HS-5 (cell line): ENCODE measurements at regions not wholly inside any gene's neighbourhood (a gene's known extent, or its start where the extent isn't known, plus 50 kb on each side); places are given as distances from the start of the nearest gene placed in this dataset.

Experiments used
- DNase-seq: peaks from one replicate; pipeline ENCODE4 v3.0.0-alpha.2; 2012; ENCODE audit warnings: low read depth

DNA sequence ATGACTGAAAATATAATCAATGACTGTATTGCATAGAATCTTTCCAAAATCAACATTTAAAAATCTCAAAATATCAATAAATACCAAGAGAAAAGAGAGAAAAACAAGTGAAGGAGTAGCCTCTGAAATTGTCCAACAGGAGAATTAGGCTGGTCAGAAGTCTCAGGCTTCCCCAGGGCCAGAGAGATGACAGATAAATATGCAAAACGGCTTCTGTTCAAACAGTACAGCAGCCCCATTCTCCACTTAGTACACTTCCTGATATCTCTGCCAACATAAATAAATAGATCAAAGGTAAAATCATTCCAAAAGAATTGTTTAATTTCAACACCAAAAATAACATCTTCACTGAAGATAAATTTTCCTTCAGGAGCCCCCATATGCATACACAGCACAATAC, 204.7 kb upstream of the GABRA2 start:
- DNase-seq: no peak

GRCh38 chr4:46586566-46586965, 196.6 kb upstream of the GABRA2 start:
- no peak for DNase-seq

DNA sequence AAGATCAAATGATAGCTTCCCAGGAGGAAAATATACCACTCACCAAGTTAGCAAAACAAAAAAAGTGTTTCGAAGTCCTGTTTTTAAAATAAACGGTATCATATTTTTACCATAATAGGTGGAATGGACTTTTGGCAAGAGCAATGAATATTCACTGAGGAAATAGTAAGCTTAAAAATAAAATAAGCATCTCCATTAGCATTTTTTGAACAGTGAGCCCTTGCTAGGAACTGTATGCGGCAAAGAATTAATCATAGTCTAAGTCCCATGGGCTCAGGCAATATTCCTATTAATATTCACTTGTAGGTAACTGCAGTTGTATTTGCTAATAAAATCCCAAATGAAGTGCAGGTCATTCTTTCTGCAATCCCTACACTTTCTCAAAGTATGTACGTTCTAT, 191.7 kb upstream of the GABRA2 start:
- DNase-seq: no peak

GRCh38 chr4:46554760-46555465, 165.0 kb upstream of the GABRA2 start:
- no peak for DNase-seq

DNA sequence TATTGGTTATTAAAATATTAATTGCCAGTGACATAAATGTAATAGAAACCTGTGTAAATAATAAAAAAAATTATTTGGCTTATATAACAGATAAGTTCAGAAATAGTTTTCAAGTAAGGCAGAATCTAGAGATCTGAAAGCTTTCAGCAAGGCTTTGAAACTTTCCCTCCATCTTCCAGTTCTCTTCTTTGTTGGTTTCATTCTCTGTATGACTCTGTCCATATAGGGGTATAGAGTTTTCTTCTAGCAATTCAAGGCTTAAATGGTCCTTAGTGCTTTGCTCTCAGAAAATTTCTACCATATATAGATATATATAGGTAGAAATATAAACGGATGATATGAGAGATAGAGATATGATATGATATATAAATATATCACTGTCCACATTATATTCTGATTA, 160.5 kb upstream of the GABRA2 start:
- no peak for DNase-seq

DNA sequence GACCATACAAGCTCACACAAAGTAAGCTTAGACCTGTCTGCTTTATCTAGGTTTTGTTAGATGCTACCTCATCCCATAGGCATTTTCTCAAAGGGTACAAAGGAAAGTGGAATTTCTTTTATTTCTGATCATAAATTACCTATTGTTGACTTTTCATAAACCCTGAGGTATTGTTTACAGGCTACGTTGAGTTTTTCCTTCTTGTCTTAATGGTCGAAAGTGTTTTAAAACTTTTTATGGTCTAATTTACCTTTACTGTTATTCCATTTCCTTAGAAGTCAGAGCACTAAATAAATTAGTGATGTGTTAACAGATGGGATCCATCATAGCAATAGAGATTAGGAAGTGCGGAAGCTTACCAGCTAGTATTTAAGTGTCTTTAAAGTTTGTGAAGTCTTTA, 159.2 kb upstream of the GABRA2 start:
- DNase-seq: no peak

- DNase-seq: no peak
Observed at GRCh38 chr4:46524751-46525150, 134.8 kb upstream of the GABRA2 start.

DNA sequence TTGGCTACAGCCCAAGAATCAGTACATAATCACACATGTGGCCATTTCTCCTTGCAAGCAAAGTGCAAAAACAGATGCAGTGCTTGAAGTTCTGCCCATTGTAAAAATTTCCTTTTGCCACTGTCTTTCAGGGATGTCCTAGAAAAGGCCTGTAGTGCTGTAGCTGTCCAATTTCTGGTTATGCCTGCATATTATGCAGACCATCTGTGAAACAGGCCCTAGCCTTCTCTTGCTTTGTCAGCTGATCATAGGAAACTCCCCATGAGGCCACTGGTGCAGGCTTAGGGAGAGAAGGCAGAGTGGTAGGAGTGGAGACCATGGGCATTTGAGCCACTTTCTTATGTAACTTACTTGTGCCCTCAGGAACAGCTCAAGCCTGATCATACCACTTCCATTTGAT, 130.4 kb upstream of the GABRA2 start:
- DNase-seq: no peak

DNA sequence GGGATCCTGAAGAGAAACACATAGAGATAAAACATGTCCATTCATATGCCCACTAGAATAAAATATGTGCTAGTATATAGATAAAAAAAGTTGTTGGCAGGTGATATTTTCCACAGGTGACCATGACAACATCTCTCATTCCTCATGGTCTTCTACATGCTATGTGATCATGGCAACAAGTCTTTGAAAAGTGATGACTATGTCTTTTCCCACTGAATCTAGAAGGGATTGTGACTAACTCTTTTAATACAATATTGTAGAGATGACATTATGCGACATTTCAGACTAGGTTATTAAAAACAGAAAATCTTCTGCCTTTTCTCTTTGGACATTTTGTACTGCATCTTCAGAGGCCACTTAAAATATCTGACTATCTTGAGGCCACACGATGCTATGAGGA, 126.0 kb upstream of the GABRA2 start:
- no peak for DNase-seq

DNA sequence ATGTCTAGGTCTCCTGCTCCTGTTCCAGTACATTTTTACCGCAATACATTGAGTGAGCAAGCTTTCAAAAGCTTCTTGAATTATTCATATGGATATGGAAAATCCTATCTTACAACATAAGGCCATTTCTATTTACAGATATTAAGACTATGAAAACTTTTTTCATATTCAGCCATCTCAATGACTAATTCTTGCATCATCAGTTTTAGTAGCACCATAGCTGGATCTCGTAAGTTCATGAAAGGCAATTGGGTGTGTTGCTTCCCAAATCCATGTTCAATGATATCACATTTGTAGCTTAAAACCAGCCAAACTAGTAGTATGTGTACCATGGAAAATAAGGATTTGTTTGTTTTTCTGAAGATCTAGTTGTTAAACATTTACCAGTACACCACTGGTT, 118.3 kb upstream of the GABRA2 start:
- peak; percentile 23 for DNase-seq

- peak; percentile 58 for DNase-seq
Observed at GRCh38 chr4:46506876-46507275, 116.9 kb upstream of the GABRA2 start.

DNA sequence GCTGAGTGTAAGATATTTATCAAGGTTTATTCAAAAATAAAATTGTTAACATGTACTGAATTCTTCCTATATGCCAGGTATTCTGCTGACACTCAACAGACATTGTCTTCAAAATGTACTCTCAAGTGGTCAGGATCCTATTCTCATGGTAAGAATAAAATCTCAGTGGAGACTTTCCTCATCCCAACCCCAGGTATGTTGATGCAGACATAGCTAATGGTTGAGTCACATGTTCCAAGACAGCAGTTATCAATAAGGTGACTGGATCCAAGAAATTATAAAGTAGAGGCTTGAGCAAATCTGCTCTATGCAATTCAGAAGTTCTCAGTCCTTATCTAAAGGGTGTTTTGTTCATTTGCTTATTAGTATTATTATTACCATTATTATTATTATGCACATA, 115.2 kb upstream of the GABRA2 start:
- DNase-seq: no peak

- no peak for DNase-seq
Observed at GRCh38 chr4:46503739-46504138, 113.8 kb upstream of the GABRA2 start.

DNA sequence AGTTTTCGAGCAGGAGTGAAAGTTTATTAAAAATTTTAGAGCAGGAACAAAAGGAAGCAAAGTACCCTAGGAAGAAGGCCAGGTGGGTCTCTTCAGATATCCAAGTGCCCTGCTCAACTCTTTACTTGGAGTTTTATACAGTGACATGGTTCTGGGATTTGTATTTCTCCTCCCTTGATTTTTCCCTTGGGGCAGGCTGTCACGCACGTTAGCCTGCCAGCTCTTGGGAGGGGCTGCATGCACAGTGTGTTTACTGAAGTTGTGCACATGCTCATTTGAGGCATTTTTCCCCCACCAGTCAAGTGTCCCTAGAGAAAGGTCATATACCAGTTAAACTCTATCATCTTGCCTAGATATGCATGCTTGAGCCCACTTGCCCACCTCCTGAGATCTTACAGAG, 102.5 kb upstream of the GABRA2 start:
- DNase-seq: no peak

- no peak for DNase-seq
Observed at GRCh38 chr4:46491455-46491854, 101.5 kb upstream of the GABRA2 start.

DNA sequence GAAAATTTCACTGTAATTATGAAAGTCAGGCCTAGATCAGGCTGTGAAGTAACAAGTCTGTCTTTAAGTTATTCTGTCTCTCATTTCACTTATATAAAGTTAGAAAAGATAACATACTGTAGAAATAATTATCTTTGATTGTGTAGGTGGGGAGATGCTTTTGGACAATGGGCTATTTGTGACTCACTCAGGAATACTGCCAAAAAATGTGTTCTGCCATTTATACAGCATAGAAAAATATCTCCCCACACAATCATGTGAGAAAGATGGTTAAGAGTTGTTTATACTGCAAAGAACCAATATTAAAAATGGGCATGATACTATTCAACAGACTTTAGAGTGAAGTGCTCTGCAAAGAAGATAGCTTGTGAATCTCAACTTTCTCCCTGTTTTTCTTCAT, 95.0 kb upstream of the GABRA2 start:
- no peak for DNase-seq

DNA sequence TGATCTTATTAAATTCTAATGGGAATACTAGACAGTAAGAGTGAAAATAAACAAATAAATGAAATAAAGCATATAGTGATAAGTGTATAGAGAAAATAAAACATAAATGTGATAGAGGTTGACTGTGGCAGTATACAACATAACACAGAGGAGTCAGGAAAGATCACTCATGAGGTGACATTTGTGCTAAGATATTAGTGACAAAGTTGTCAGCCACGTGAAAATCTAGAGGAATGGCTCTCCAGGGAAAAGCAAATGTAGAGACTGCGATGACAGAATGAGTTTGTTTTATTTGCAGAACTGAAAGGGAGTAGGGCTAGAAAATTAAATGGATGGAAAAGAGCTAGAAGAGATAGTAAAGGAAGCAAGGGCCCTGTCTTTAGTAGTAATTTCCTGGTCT, 72.8 kb upstream of the GABRA2 start:
- no peak for DNase-seq

DNA sequence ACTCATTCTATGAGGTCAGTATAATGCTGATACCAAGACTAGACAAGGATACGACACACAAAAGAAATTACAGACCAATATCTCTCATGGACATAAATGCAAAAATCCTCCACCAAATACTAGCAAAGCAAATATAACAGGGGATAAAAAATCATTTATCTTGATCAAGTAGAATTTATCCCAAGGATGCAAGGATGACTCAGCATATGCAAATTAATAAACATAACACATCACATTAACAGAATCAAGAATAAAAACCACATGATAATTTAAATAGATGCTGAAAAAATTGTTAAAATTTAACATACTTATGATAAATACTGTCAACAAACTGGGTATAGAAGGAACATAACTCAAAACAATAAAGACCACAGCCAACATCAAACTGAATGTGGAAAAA, 69.4 kb upstream of the GABRA2 start:
- DNase-seq: no peak

DNA sequence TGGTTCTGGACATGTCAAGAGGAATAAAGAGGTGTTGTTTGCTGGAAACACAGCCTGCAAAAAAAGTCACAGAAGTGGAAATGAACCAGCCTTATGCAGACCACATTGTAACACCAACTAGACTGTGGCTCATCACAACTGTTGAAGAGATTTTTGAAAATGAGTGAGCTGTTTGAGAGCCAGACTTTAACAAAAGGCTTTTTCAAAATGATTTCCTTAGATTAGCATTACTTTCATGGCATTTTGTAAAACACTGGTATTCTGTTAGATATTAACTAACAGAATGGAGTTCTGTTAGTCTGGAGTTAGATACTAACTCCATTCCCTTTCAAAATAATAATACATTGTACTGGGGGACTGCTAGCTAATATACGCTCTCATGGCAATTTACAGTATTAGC, 60.6 kb upstream of the GABRA2 start:
- DNase-seq: no peak

DNA sequence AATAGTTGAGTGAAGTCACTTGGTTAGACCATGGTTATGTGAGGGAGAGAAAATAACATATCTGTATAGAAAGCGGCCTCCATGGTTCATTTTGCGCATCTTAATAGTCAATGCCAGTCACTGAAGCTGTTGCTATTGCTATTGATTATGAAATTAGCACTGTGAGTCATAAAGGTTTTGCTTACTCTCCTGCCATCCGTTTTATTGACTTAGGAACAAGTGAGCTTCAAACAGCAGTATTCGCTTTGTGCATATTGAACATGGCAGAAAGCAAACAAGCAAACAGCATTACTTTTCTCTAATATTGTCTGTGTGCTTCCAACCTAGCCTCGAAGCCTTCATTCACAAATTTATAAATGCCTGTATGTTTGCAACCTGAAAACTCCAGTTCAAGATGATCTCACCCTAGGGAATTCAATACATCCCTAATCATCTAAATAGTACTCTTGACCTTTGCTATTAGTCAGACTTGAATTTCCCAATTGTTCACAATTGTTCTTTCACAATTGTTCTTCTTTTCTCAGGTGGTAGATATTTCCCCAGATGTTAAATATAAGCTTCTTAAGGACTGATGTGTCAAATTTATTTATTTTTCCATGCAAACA, 55.9 kb upstream of the GABRA2 start:
- DNase-seq: peak; percentile 23

DNA sequence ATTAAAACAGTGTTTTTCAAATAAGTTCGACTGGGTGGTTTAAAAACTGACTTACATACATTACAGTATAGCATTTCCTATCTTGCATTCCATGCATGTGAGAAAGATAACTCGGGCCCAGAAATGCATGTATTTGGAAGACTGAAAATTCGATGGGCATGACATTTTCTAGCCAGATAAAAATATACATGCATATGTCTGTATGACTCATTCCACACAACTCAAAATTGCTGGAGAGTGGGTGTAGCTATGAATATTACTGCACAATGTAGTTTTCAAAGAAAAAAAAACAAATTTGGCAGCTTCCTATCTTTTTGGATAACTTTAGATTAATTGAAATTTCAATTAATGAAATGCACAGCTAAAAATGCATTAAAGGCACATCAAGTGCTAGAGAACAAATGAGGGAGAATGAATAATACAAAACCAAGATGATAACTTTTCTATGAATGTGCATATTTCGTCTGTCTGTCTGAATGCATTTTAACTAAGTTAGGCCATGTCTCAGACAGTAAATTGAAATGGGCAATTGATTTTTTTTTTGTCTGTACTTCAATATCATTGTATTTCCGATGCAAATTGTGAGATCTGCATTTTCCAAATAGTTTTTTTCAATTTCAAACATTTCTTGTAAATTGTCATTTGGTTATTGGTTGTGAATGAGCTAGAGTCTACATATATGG, 54.5 kb upstream of the GABRA2 start:
- peak; percentile 42 for DNase-seq

DNA sequence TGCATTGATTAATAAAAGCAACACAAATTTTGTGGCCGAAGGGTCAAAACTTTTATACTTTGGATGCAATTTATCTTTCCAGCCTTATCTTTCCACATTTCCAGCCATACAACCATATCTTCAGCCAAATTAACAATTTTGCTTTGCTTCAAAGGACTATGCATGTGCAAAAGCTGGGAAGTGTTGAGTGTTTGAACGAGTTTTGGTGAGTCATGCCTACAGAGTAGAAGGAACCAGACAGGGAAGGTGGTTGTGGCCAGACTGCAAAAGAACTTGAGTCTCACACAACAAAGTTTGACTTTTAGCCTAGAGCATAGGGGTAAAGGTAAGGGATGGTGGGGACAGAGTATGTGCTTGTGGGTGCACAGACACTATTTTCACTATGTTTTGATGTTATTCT, 53.0 kb upstream of the GABRA2 start:
- no peak for DNase-seq

DNA sequence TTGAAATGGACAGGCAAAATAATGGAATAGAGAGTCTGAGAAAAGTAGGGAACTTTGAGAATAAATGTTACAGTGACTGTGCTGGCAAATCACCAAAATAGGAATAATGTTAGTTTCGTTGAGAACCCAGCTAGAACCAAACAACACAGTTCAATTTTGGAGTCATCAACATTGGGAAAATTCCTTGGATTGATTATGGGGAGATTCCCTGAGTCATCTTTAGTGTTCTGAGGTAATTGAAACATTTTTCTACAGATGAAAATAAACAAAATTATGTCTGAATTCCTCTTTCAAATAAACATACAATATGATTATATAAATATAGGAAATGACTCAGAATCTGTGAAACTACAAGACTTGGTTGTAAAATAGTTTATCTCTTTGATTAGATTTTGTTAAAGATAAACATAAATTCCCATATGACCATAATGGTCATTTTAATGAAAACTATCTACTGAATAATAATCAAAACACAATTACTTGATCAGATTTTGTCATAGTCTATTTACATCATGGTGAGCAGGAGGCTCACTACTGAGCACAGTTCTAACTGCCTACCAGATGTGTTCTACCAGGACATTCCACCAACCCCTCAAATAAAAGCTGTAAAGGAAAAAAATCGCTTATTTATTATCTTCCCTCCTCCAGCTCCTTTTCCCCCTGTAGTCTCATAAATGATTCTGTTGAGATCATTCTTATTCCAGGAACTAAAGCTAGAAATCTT, 51.4 kb upstream of the GABRA2 start:
- no peak for DNase-seq
